Stimulated activated CD8-positive, alpha-beta memory T cell treated with anti-CD3 and anti-CD28 coated beads, Interleukin-15, amount 100 ng/mL, for 1 hour (primary cell): ENCODE measurements at regions not wholly inside any gene's neighbourhood (a gene's known extent, or its start where the extent isn't known, plus 50 kb on each side); places are given as distances from the start of the nearest gene placed in this dataset.

Experiments
- DNase-seq: peaks from one replicate; pipeline ENCODE4 v3.0.0-alpha.2; 2020; ENCODE audit warnings: low read depth

GRCh38 chr6:14912226-14912625, 333.6 kb upstream of the JARID2 start:
- DNase-seq: no peak

- no peak for DNase-seq
These were observed 333.2 kb upstream of the JARID2 start for GRCh38 chr6:14912706-14913105.

DNA sequence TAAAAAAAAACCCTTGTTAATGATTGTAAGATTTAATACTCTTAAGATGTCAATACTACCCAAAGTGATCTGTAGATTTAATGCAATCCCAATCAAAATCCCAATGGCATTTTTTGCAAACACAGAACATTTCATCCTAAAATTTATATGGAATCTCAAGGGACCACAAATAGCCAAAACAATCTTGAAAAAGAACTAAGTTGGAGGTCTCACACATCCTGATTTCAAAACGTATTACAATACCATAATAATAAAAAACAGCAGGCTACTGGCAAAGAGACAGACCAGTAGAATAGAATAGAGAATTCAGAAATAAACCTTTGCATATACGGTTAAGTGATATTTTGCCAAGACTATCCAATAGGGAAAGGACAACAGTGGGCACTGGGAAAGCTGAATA, 331.9 kb upstream of the JARID2 start:
- DNase-seq: no peak

- no peak for DNase-seq
These were observed 329.7 kb upstream of the JARID2 start for GRCh38 chr6:14915888-14916832.

DNA sequence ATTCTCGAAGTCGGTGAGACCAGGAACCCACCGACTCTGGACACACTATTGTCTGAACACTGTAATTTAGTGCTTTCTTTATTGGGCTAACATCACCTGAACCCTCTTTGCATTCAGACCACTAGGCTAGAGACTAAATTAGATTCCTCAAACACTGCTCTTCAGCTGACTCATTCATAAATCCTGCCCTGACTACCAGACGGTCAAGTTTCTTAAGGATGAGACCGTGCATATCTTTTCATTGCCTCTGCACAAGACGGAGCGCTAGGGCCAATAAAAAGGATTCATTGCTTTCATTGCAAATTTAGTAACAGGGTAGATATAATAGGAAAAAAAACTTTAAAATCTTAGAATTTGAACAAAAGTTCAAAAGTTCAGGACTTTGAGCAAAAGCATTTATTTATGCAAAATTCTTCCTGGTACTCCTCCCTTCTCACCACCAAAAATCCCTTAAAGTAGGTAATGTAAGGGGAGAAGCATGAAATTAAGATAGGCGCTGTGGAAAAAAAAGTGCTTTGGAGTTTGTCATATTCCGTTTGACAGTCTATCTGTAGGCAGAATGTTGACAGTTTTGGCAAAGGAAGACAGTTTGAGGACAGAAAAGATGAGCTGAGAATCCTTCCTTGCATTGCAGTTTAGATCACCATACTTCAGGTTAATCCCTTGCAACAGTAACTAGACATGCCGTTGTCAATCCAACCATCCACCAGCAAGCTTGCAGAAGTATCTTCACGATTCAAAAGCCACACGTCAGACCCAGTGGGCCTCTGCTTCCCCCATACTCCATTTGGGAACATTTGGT, 328.6 kb upstream of the JARID2 start:
- DNase-seq: no peak

DNA sequence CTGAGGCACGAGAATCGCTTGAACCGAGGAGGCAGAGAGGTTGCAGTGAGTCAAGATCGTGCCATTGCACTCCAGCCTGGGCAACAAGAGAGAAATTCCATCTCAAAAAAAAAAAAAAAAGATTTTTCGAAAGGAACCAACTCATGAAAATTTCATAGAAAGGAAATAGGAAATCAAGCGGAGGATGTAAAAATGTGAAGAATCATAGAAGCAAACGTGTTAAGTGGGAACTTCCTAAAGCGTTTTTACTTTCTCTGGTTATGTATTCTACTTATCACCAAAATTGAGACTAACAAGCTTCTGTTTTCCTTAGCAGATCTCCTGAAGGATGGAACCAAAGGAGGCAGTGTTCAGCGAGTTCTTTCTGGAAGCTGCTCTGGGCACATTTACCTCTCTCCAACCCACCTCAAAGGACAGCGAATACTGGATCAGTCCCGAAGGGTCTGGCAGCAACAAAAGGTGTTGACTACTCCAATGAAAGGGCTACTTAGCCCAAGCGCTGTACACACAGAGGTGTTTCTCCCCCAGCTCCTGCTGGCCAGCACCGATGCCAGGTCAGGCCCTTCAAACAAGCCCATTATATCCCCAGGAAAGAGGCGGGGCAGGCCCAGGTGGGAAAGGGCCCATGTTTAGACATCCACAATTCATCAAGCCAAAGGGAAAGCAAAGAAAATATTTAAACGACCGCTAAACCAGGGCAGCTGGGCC, 327.5 kb upstream of the JARID2 start:
- DNase-seq: no peak

- DNase-seq: no peak
These were observed 326.7 kb upstream of the JARID2 start for GRCh38 chr6:14919038-14919670.

GRCh38 chr6:14920276-14920675, 325.6 kb upstream of the JARID2 start:
- DNase-seq: no peak

DNA sequence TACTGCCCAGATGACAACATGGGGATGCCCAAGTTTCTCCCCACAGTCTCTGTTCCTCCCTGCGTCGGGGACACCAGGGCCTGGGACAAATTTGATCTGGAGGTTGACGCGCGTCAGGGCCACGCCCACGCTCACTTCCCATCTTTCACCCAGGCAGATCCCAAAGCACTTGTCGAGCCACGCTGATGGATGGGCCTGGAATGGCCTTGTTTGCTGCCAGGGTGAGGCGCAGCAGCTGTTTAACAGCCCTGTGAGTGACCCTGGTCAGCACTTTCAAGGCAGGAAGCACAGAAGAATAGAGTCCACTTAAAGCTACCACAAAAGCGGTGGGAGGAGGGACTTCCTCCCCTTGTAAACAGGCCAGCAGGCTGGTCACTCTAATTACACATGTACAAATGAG, 324.7 kb upstream of the JARID2 start:
- DNase-seq: no peak

- DNase-seq: no peak
These were observed 323.8 kb upstream of the JARID2 start for GRCh38 chr6:14921878-14922671.

- DNase-seq: no peak
These were observed 323.0 kb upstream of the JARID2 start for GRCh38 chr6:14922706-14923460.

GRCh38 chr6:14924126-14925024, 321.5 kb upstream of the JARID2 start:
- no peak for DNase-seq

GRCh38 chr6:14925025-14925698, 320.7 kb upstream of the JARID2 start:
- no peak for DNase-seq

- no peak for DNase-seq
These were observed 320.2 kb upstream of the JARID2 start for GRCh38 chr6:14925699-14926026.

- no peak for DNase-seq
These were observed 318.5 kb upstream of the JARID2 start for GRCh38 chr6:14927398-14927797.

- no peak for DNase-seq
These were observed 316.6 kb upstream of the JARID2 start for GRCh38 chr6:14929291-14929690.

- no peak for DNase-seq
These were observed 315.4 kb upstream of the JARID2 start for GRCh38 chr6:14930366-14930989.

- DNase-seq: no peak
These were observed 313.2 kb upstream of the JARID2 start for GRCh38 chr6:14932485-14933182.
